PC-9 (cell line): ENCODE measurements at regions not wholly inside any gene's neighbourhood (a gene's known extent, or its start where the extent isn't known, plus 50 kb on each side); places are given as distances from the start of the nearest gene placed in this dataset.

Source experiments
- BruUV-seq: library from RNA; stranded (reverse); fragments of 400-500 nt; replicated peaks from 2 replicates; lab custom pipeline; 2021; lab: Mats Ljungman, UMichigan
- CTCF ChIA-PET: fragments of 300-600 bp; sonication (Branson Sonifier 250); formaldehyde crosslinking; loops from one replicate; lab custom pipeline; 2022; ENCODE audit warnings: antibody characterized with exemption; lab: Charles Lee
- POLR2A ChIA-PET: fragments of 300-600 bp; sonication (Branson Sonifier 250); formaldehyde crosslinking; loops from one replicate; lab custom pipeline; 2022; ENCODE audit warnings: antibody characterized with exemption; ENCODE audit not compliant: unreplicated experiment; lab: Charles Lee
- DNase-seq, 2 experiments: peaks; one replicate each; pipeline versions ENCODE4 v3.0.0 to v3.0.0-alpha.2; 2015 to 2022; ENCODE audit warnings: mixed read lengths in 1 of 2
- H2AFZ ChIP-seq: fragments of 200-600 bp; sonication (generic); 2 replicates; pipeline ENCODE4 v1.8.1; 2017; ENCODE audit warnings: antibody characterized with exemption
- H3F3A ChIP-seq: fragments of 200-600 bp; sonication (generic); 2 replicates; pipeline ENCODE4 v1.8.1; 2017; ENCODE audit warnings: antibody characterized with exemption, mild to moderate bottlenecking, low read depth; ENCODE audit not compliant: insufficient read depth
- H3K27ac ChIP-seq: fragments of 200-600 bp; sonication (generic); 2 replicates; pipeline ENCODE4 v1.6.1; 2016; ENCODE audit warnings: mixed run types
- H3K27me3 ChIP-seq: fragments of 200-600 bp; sonication (generic); 2 replicates; pipeline ENCODE4 v1.6.1; 2016; ENCODE audit warnings: low read depth, mixed run types; ENCODE audit not compliant: insufficient read depth
- H3K36me3 ChIP-seq: fragments of 200-600 bp; sonication (generic); 2 replicates; pipeline ENCODE4 v1.6.1; 2016; ENCODE audit warnings: low read depth, mixed run types
- H3K4me1 ChIP-seq: fragments of 200-600 bp; sonication (generic); replicated peaks from 2 replicates; pipeline ENCODE4 v1.6.1; 2016; ENCODE audit warnings: mixed run types; ENCODE audit not compliant: insufficient read depth
- H3K4me2 ChIP-seq: fragments of 200-600 bp; sonication (generic); 2 replicates; pipeline ENCODE4 v1.6.1; 2017; ENCODE audit warnings: mixed run types
- H3K4me3 ChIP-seq: fragments of 200-600 bp; sonication (generic); 2 replicates; pipeline ENCODE4 v1.6.1; 2016; ENCODE audit warnings: mixed run types
- H3K79me2 ChIP-seq: fragments of 200-600 bp; sonication (generic); 2 replicates; pipeline ENCODE4 v1.6.1; 2017; ENCODE audit warnings: low read depth, mixed run types
- H3K9me2 ChIP-seq: fragments of 200-600 bp; sonication (generic); 2 replicates; pipeline ENCODE4 v1.8.1; 2017; ENCODE audit warnings: mild to moderate bottlenecking; ENCODE audit not compliant: insufficient read depth
- H3K9me3 ChIP-seq: fragments of 200-600 bp; sonication (generic); 2 replicates; pipeline ENCODE4 v1.8.1; 2016; ENCODE audit warnings: low read depth; ENCODE audit not compliant: insufficient read depth
- H4K20me1 ChIP-seq: fragments of 200-600 bp; sonication (generic); 2 replicates; pipeline ENCODE4 v1.8.1; 2017; ENCODE audit not compliant: insufficient read depth
- CTCF ChIP-seq: fragments of 200-600 bp; sonication (generic); conservative IDR thresholded peaks from 2 replicates; pipeline ENCODE4 v1.6.1; 2017; ENCODE audit warnings: mixed run types, antibody characterized with exemption, mild to moderate bottlenecking, moderate library complexity
- EZH2 ChIP-seq: fragments of 200-600 bp; sonication (generic); IDR thresholded peaks from 2 replicates; pipeline ENCODE4 v1.8.0; 2017; ENCODE audit warnings: antibody characterized with exemption, low read depth
- intact Hi-C: fragments of 100-400 bp; cut with micrococcal nuclease; formaldehyde crosslinking; loops from one replicate; pipeline ENCODE4 v1.10.0; 2022; ENCODE audit not compliant: unreplicated experiment

DNA sequence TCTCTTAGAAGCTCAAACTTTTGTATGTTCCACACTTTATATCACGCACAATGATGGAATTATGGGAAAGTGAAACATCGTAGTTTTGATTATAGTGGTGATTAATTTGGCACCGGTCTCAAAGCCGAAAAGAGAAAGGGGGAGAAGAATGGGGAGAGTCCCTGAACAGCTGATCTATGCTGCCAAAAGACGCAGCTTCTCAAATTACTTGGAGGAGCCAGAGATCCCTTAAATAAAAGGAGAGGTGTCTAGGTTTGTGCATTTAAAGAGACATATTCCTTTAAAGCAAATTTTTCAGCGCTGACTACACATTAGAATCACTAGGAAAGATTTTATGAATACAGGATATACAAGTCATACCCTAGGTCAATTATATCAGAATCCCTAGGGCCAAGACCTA is 599.6 kb upstream of the ADAMTS5 start:
- Histone ChIP-seq H3F3A (no peaks in the 10 kb centered on the region), H3K4me1 (no peaks in the 10 kb centered on the region), H3K4me2 (no peak overlapping the region), H3K36me3 (no peaks in the 10 kb centered on the region), H2AFZ (no peak overlapping the region), H3K9me3 (no peaks in the 10 kb centered on the region), H3K9me2 (no peaks in the 10 kb centered on the region), H3K4me3 (no peak overlapping the region), H4K20me1 (no peaks in the 10 kb centered on the region), H3K27me3 (no peaks in the 10 kb centered on the region), H3K79me2 (no peaks in the 10 kb centered on the region), H3K27ac (no peak overlapping the region)
- CTCF ChIA-PET = no interaction called here
- no peak for TF ChIP-seq EZH2
- TF ChIP-seq CTCF = no peak
- no peak for DNase-seq
- no TSS peak for BruUV-seq
- POLR2A ChIA-PET = no interaction called here
- intact Hi-C loops = no loop called here

DNA sequence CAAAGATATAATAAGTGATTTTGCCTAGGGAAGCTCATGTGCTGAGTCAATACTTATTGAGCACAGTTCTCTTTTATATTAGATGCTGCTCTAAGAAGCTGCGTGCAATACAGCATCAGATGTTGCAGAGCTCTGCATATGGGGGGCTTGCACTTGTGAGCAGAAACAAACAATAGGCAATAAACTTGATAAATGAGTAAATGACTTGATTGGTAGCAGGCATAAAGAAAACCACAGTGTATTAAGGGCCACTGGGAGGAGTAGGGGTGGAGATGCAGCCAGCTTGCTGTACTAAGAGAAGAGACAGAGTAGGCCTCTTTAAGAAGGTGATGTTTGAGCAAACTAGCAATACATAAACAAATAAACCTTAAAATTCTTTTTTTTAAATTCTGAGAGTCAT is 598.5 kb upstream of the ADAMTS5 start:
- H3K4me1 ChIP-seq = no peaks in the 10 kb centered on the region
- no peaks in the 10 kb centered on the region for H3K36me3 ChIP-seq
- H3K4me2 ChIP-seq = no peak overlapping the region
- no peak overlapping the region for H3K27ac ChIP-seq
- ChIA-PET POLR2A (no interaction called here), CTCF (no interaction called here)
- intact Hi-C loops = no loop called here
- H3K9me2 ChIP-seq = no peaks in the 10 kb centered on the region
- no peaks in the 10 kb centered on the region for H3K9me3 ChIP-seq
- H4K20me1 ChIP-seq = no peaks in the 10 kb centered on the region
- H2AFZ ChIP-seq = no peak overlapping the region
- H3F3A ChIP-seq = no peaks in the 10 kb centered on the region
- H3K27me3 ChIP-seq = no peaks in the 10 kb centered on the region
- no TSS peak for BruUV-seq
- TF ChIP-seq CTCF (no peak), EZH2 (no peak)
- H3K79me2 ChIP-seq = no peaks in the 10 kb centered on the region
- DNase-seq = no peak
- no peak overlapping the region for H3K4me3 ChIP-seq

- H3K4me3 ChIP-seq = no peak overlapping the region
- no peak overlapping the region for H3K4me2 ChIP-seq
- no peaks in the 10 kb centered on the region for H3K27me3 ChIP-seq
- intact Hi-C loops = loop anchor here (1.0 kb wide), 2 partner anchors 714 to 1181 kb away; no protein-coding TSS in a partner anchor
- DNase-seq = peak in 1 of 2 experiments; percentile 0
- no peak overlapping the region for H3K27ac ChIP-seq
- no peaks in the 10 kb centered on the region for H3K36me3 ChIP-seq
- no peaks in the 10 kb centered on the region for H3K79me2 ChIP-seq
- no peak overlapping the region for H2AFZ ChIP-seq
- BruUV-seq = no TSS peak
- no peaks in the 10 kb centered on the region for H3K9me3 ChIP-seq
- POLR2A ChIA-PET = no interaction called here
- no peaks in the 10 kb centered on the region for H3K9me2 ChIP-seq
- no peaks in the 10 kb centered on the region for H3F3A ChIP-seq
- TF ChIP-seq EZH2 = no peak
- TF ChIP-seq CTCF = peak; percentile 47
- H4K20me1 ChIP-seq = no peaks in the 10 kb centered on the region
- H3K4me1 ChIP-seq = no peaks in the 10 kb centered on the region
- CTCF ChIA-PET = no interaction called here
These were observed 597.9 kb upstream of the ADAMTS5 start for GRCh38 chr21:27564684-27565301.
